Spleen (tissue), 11 donors: ENCODE measurements at regions not wholly inside any gene's neighbourhood (a gene's known extent, or its start where the extent isn't known, plus 50 kb on each side); places are given as distances from the start of the nearest gene placed in this dataset.

ENCODE experiments used
- DNase-seq: peaks from one replicate; pipeline ENCODE4 v3.0.0-alpha.2; 2020
- H3K27ac ChIP-seq, 8 donors: fragments of 200-600 bp; sonication (generic) in 7 of 8; 1 replicate in 4 of 8; 2 replicates in 4 of 8; pipeline versions ENCODE4 v1.5.0 to v1.8.0; 2016 to 2021; ENCODE audit warnings: inconsistent platforms in 4 of 8, mild to moderate bottlenecking in 4 of 8, moderate library complexity in 1 of 8
- H3K27me3 ChIP-seq, 7 donors: fragments of 200-600 bp; sonication (generic) in 6 of 7; replicated peaks in 1 of 7; 1 replicate in 4 of 7; 2 replicates in 3 of 7; pipeline versions ENCODE4 v1.5.0 to v1.8.0; 2016 to 2021; ENCODE audit warnings: inconsistent platforms in 3 of 7, mild to moderate bottlenecking in 1 of 7
- H3K36me3 ChIP-seq, 6 donors: fragments of 200-600 bp; sonication (generic) in 5 of 6; 1 replicate in 4 of 6; 2 replicates in 2 of 6; pipeline versions ENCODE4 v1.5.0 to v1.8.0; 2016 to 2021; ENCODE audit warnings: inconsistent platforms in 2 of 6
- H3K4me1 ChIP-seq, 6 donors: fragments of 200-600 bp; sonication (generic) in 5 of 6; 1 replicate in 3 of 6; 2 replicates in 3 of 6; pipeline versions ENCODE4 v1.5.0 to v1.8.0; 2016 to 2021; ENCODE audit warnings: inconsistent platforms in 3 of 6
- H3K4me3 ChIP-seq, 8 donors: fragments of 200-600 bp; sonication (generic) in 7 of 8; 1 replicate in 4 of 8; 2 replicates in 4 of 8; pipeline versions ENCODE4 v1.5.0 to v1.8.0; 2016 to 2021; ENCODE audit warnings: inconsistent platforms in 4 of 8, mild to moderate bottlenecking in 4 of 8, moderate library complexity in 2 of 8
- H3K9me3 ChIP-seq, 8 donors: fragments of 200-600 bp; sonication (generic) in 7 of 8; 1 replicate in 4 of 8; 2 replicates in 4 of 8; pipeline versions ENCODE4 v1.5.0 to v1.8.0; 2016 to 2021; ENCODE audit warnings: inconsistent platforms in 4 of 8
- CTCF ChIP-seq, 11 experiments: fragments of 200-600 bp in 7 of 11; fragments of 450-650 bp in 4 of 11; sonication (generic) in 4 of 11; IDR thresholded peaks in 8 of 11; conservative IDR thresholded peaks in 3 of 11; 1 replicate in 7 of 11; 2 replicates in 4 of 11; pipeline versions ENCODE4 v1.4.0 to v1.8.0; 2016 to 2021; ENCODE audit warnings: antibody characterized with exemption in 11 of 11, inconsistent platforms in 4 of 11, mild to moderate bottlenecking in 1 of 11
- POLR2A ChIP-seq, 3 donors: fragments of 450-650 bp; IDR thresholded peaks; one replicate each; pipeline ENCODE4 v1.5.1; 2017; ENCODE audit warnings: antibody characterized with exemption in 3 of 3, mild to moderate bottlenecking in 1 of 3
- POLR2AphosphoS5 ChIP-seq, 3 donors: sonication (generic); formaldehyde crosslinking; IDR thresholded peaks; one replicate each; pipeline ENCODE4 v1.5.1; 2017; ENCODE audit warnings: antibody characterized with exemption in 3 of 3
- WGBS, 5 donors: extraction: QIAGEN DNeasy Blood & Tissue Kit in 3 of 5; methylation state at CpG; one replicate each; pipeline versions ENCODE4 v1.1.5 to v1.1.7; 2013 to 2018; 5-methylcytosine and 5-hydroxymethylcytosine counted together
- intact Hi-C: fragments of 100-400 bp; cut with DNase I; formaldehyde crosslinking; loops from one replicate; pipeline ENCODE4 v1.15.0; 2023; ENCODE audit warnings: low total_unique reads
- donor health status: healthy with polysubstance abuse.
- donor health status: DM: no; HTN: no; CAD: no; lungs with moderate emphysema.
- donor health status: DM: no; HTN: no; CAD: no.
- donor health status: Bipolar disorder and iron deficiency.
- donor health status: healthy.
- donor health status: DM: no; HTN: no; CAD: no.
- donor health status: DM: yes; HTN: yes; CAD: no.

- Histone ChIP-seq H3K27ac (no peak overlapping the region), H3K4me3 (no peak overlapping the region), H3K36me3 (no peaks in the 10 kb centered on the region), H3K4me1 (no peaks in the 10 kb centered on the region), H3K27me3 (peaks cover 0 to 8% (median 0%) of the 10 kb centered on the region in 7 donors), H3K9me3 (peaks cover 0 to 32% (median 15%) of the 10 kb centered on the region in 8 donors)
- no peak for TF ChIP-seq CTCF (IDR thresholded peaks at IDR 0.05 in 8 of 11, conservative IDR thresholded peaks at IDR 0.05 in 3 of 11)
- no peak for TF ChIP-seq POLR2A (IDR thresholded peaks at IDR 0.05)
- no peak for TF ChIP-seq POLR2AphosphoS5 (IDR thresholded peaks at IDR 0.05)
- intact Hi-C loops: no loop called here
- no peak for DNase-seq
- 76 to 88% (median 85%) methylated on average over 3 to 6 of the region's 6 CpGs for WGBS, 5 donors
These were observed 71.7 kb upstream of the SERPINE2 start for GRCh38 chr2:224110811-224111210.

GRCh38 chr2:224109751-224110150 lies 70.7 kb upstream of the SERPINE2 start:
- WGBS, 5 donors: 72 to 78% (median 75%) methylated on average over 6 of the region's 6 CpGs
- intact Hi-C loops: no loop called here
- no peak for TF ChIP-seq CTCF (IDR thresholded peaks at IDR 0.05 in 8 of 11, conservative IDR thresholded peaks at IDR 0.05 in 3 of 11)
- no peak for TF ChIP-seq POLR2AphosphoS5 (IDR thresholded peaks at IDR 0.05)
- TF ChIP-seq POLR2A (IDR thresholded peaks at IDR 0.05): no peak

GRCh38 chr2:224106794-224107193 lies 67.7 kb upstream of the SERPINE2 start:
- DNase-seq: no peak
- peaks cover 0 to 6% (median 2%) of the 10 kb centered on the region in 8 donors for H3K9me3 ChIP-seq
- no peak for TF ChIP-seq POLR2A (IDR thresholded peaks at IDR 0.05)
- no peak for TF ChIP-seq POLR2AphosphoS5 (IDR thresholded peaks at IDR 0.05)
- TF ChIP-seq CTCF (IDR thresholded peaks at IDR 0.05 in 8 of 11, conservative IDR thresholded peaks at IDR 0.05 in 3 of 11): no peak
- H3K36me3 ChIP-seq: no peaks in the 10 kb centered on the region
- H3K4me1 ChIP-seq: no peaks in the 10 kb centered on the region
- no peak overlapping the region for H3K27ac ChIP-seq
- no peak overlapping the region for H3K4me3 ChIP-seq
- 85 to 98% (median 95%) methylated on average over 2 of the region's 2 CpGs for WGBS, 5 donors
- H3K27me3 ChIP-seq: peaks cover 0 to 10% (median 0%) of the 10 kb centered on the region in 7 donors
- intact Hi-C loops: no loop called here

More at GRCh38 chr2:224109751-224110150, 70.7 kb upstream of the SERPINE2 start:
- no peak overlapping the region for H3K27ac ChIP-seq
- no peaks in the 10 kb centered on the region for H3K36me3 ChIP-seq
- DNase-seq: no peak
- peaks cover 0 to 8% (median 0%) of the 10 kb centered on the region in 7 donors for H3K27me3 ChIP-seq
- no peak overlapping the region for H3K4me3 ChIP-seq
- H3K4me1 ChIP-seq: no peaks in the 10 kb centered on the region
- H3K9me3 ChIP-seq: peaks cover 0 to 32% (median 15%) of the 10 kb centered on the region in 8 donors

GRCh38 chr2:224104668-224105386 lies 65.7 kb upstream of the SERPINE2 start:
- no peaks in the 10 kb centered on the region for H3K9me3 ChIP-seq
- no peak for TF ChIP-seq POLR2AphosphoS5 (IDR thresholded peaks at IDR 0.05)
- no peak for TF ChIP-seq POLR2A (IDR thresholded peaks at IDR 0.05)
- TF ChIP-seq CTCF (IDR thresholded peaks at IDR 0.05 in 8 of 11, conservative IDR thresholded peaks at IDR 0.05 in 3 of 11): no peak
- H3K36me3 ChIP-seq: no peaks in the 10 kb centered on the region
- H3K27me3 ChIP-seq: peaks cover 0 to 8% (median 0%) of the 10 kb centered on the region in 7 donors
- H3K4me3 ChIP-seq: no peak overlapping the region
- intact Hi-C loops: no loop called here
- no peak for DNase-seq
- no peak overlapping the region for H3K27ac ChIP-seq
- H3K4me1 ChIP-seq: no peaks in the 10 kb centered on the region
- 62 to 88% (median 84%) methylated on average over 1 of the region's 1 CpG for WGBS, 5 donors
